Activated T-helper 1 cell treated with anti-CD3 and anti-CD28 coated beads, Interleukin-12 subunit alpha, Interleukin-12 subunit beta, Interleukin-2, Interleukin-4 antibody, amounts not matched to agents 30 ng/mL and 10 ng/mL and 1 ng/mL, durations not matched to agents 14 hours and 24 hours and 36 hours (primary cell): ENCODE measurements at regions not wholly inside any gene's neighbourhood (a gene's known extent, or its start where the extent isn't known, plus 50 kb on each side); places are given as distances from the start of the nearest gene placed in this dataset.
"Not testable (repeated sequence)": the region's sequence is repeated elsewhere in the genome, so short reads cannot be mapped to it uniquely, and the experiment has no call there.

ENCODE experiments used
- DNase-seq: peaks from one replicate; pipeline ENCODE4 v3.0.0; 2021; ENCODE audit warnings: low spot score
- H3K27ac Mint-ChIP-seq: one replicate; pipeline ENCODE4 v1.8.0; 2021; ENCODE audit warnings: mild to moderate bottlenecking, mixed read lengths
- H3K27me3 Mint-ChIP-seq: one replicate; pipeline ENCODE4 v1.8.0; 2022; ENCODE audit warnings: mild to moderate bottlenecking, moderate library complexity, mixed read lengths; ENCODE audit not compliant: insufficient read depth
- H3K36me3 Mint-ChIP-seq: one replicate; pipeline ENCODE4 v1.8.0; 2021; ENCODE audit warnings: low read depth, mixed read lengths
- H3K4me1 Mint-ChIP-seq: one replicate; pipeline ENCODE4 v1.8.0; 2021; ENCODE audit warnings: low read depth, mixed read lengths
- H3K4me3 Mint-ChIP-seq: one replicate; pipeline ENCODE4 v1.8.0; 2021; ENCODE audit warnings: mild to moderate bottlenecking, moderate library complexity, mixed read lengths
- H3K9me3 Mint-ChIP-seq: one replicate; pipeline ENCODE4 v1.8.0; 2021; ENCODE audit warnings: mixed read lengths
- intact Hi-C: fragments of 100-400 bp; cut with micrococcal nuclease; formaldehyde crosslinking; loops from one replicate; pipeline ENCODE4 v1.15.1; 2024

- no peaks in the 10 kb centered on the region for H3K36me3 Mint-ChIP-seq
- no peaks in the 10 kb centered on the region for H3K4me1 Mint-ChIP-seq
- H3K9me3 Mint-ChIP-seq = no peaks in the 10 kb centered on the region
- H3K4me3 Mint-ChIP-seq = no peak overlapping the region
- no peak for DNase-seq
- intact Hi-C loops = no loop called here
- no peak overlapping the region for H3K27ac Mint-ChIP-seq
- peaks cover 5% of the 10 kb centered on the region for H3K27me3 Mint-ChIP-seq
These were observed 90.0 kb upstream of the CTSV start for GRCh38 chr9:97128919-97129318.

- Mint-ChIP-seq H3K27ac (no peak overlapping the region), H3K36me3 (no peaks in the 10 kb centered on the region), H3K4me1 (no peaks in the 10 kb centered on the region), H3K27me3 (peaks cover 7% of the 10 kb centered on the region), H3K9me3 (peaks cover 3% of the 10 kb centered on the region), H3K4me3 (no peak overlapping the region)
- DNase-seq = no peak
- intact Hi-C loops = no loop called here
These were observed 85.3 kb upstream of the CTSV start for GRCh38 chr9:97124256-97124655.

GRCh38 chr9:97110696-97111095, 71.8 kb upstream of the CTSV start:
- Mint-ChIP-seq H3K27me3 (peaks cover 6% of the 10 kb centered on the region), H3K9me3 (no peaks in the 10 kb centered on the region), H3K27ac (no peak overlapping the region), H3K4me3 (no peak overlapping the region), H3K4me1 (no peaks in the 10 kb centered on the region), H3K36me3 (no peaks in the 10 kb centered on the region)
- DNase-seq = no peak
- intact Hi-C loops = no loop called here

GRCh38 chr9:97109194-97109811, 70.4 kb upstream of the CTSV start:
- Mint-ChIP-seq H3K4me1 (no peaks in the 10 kb centered on the region), H3K27me3 (peaks cover 4% of the 10 kb centered on the region), H3K9me3 (no peaks in the 10 kb centered on the region), H3K4me3 (no peak overlapping the region), H3K36me3 (no peaks in the 10 kb centered on the region), H3K27ac (no peak overlapping the region)
- DNase-seq = peak; percentile 8
- intact Hi-C loops = loop anchor here (1.0 kb wide), 1 partner anchor 252 kb away; no protein-coding TSS in a partner anchor

- intact Hi-C loops, H3K36me3 Mint-ChIP-seq: not testable (repeated sequence)
These were observed 66.3 kb upstream of the CTSV start for GRCh38 chr9:97105220-97105619.

GRCh38 chr9:97103613-97104383, 64.9 kb upstream of the CTSV start:
- H3K27ac Mint-ChIP-seq, H3K4me1 Mint-ChIP-seq, H3K9me3 Mint-ChIP-seq, H3K36me3 Mint-ChIP-seq, H3K27me3 Mint-ChIP-seq, H3K4me3 Mint-ChIP-seq, intact Hi-C loops, DNase-seq: not testable (repeated sequence)

More at GRCh38 chr9:97105220-97105619, 66.3 kb upstream of the CTSV start:
- H3K4me3 Mint-ChIP-seq, H3K27ac Mint-ChIP-seq, DNase-seq, H3K27me3 Mint-ChIP-seq, H3K9me3 Mint-ChIP-seq, H3K4me1 Mint-ChIP-seq: not testable (repeated sequence)

- H3K27ac Mint-ChIP-seq, DNase-seq, intact Hi-C loops, H3K9me3 Mint-ChIP-seq, H3K36me3 Mint-ChIP-seq, H3K27me3 Mint-ChIP-seq, H3K4me1 Mint-ChIP-seq, H3K4me3 Mint-ChIP-seq: not testable (repeated sequence)
These were observed 60.6 kb upstream of the CTSV start for GRCh38 chr9:97099540-97099939.

GRCh38 chr9:97096793-97097192, 57.9 kb upstream of the CTSV start:
- no peak for DNase-seq
- no peaks in the 10 kb centered on the region for H3K4me1 Mint-ChIP-seq
- H3K36me3 Mint-ChIP-seq = no peaks in the 10 kb centered on the region
- no peak overlapping the region for H3K27ac Mint-ChIP-seq
- H3K27me3 Mint-ChIP-seq = peaks cover 9% of the 10 kb centered on the region
- H3K4me3 Mint-ChIP-seq = no peak overlapping the region
- intact Hi-C loops = no loop called here
- no peaks in the 10 kb centered on the region for H3K9me3 Mint-ChIP-seq

- H3K36me3 Mint-ChIP-seq, H3K4me1 Mint-ChIP-seq, H3K27ac Mint-ChIP-seq, DNase-seq, intact Hi-C loops, H3K4me3 Mint-ChIP-seq, H3K9me3 Mint-ChIP-seq: not testable (repeated sequence)
- peaks cover 22% of the 10 kb centered on the region for H3K27me3 Mint-ChIP-seq
These were observed 50.4 kb upstream of the CTSV start for GRCh38 chr9:97089361-97089760.
